ENCODE measurements at regions not wholly inside any gene's neighbourhood (a gene's known extent, or its start where the extent isn't known, plus 50 kb on each side); places are given as distances from the start of the nearest gene placed in this dataset.

DNA sequence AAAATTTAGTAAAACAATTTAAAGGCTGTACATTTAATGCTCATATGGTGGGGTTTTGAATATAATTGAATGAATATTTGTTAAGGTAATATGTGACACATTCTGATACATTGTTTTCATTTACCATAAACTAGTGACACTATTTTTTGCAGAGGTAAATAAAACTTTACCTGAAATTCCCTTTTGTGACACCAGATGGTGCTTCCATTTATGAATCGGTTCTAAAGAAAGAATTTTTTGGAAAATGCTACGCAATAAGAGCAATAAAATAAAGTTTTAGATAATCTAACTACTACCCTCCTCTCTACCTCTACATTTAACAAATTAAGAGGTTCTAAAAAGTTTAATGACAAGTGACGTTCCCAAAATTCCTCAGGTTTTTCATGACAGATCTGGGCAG is 448.9 kb downstream of the MAGEB5 start:
- peaks cover 2% of the 10 kb centered on the region for H3K4me1 Mint-ChIP-seq
- H3K9ac ChIP-seq = no peak overlapping the region
- DNase-seq (ENCODE audit: low spot score) = no peak
- H4K20me1 ChIP-seq (ENCODE audit: low read depth) = no peaks in the 10 kb centered on the region
- H3K27ac Mint-ChIP-seq = no peak overlapping the region
- H3K36me3 ChIP-seq = no peaks in the 10 kb centered on the region
- peaks cover 2% of the 10 kb centered on the region for H3K9me3 Mint-ChIP-seq
- no peak for TF ChIP-seq EZH2phosphoT487 (IDR thresholded peaks at IDR 0.05)
- TF ChIP-seq, protein P1, sequence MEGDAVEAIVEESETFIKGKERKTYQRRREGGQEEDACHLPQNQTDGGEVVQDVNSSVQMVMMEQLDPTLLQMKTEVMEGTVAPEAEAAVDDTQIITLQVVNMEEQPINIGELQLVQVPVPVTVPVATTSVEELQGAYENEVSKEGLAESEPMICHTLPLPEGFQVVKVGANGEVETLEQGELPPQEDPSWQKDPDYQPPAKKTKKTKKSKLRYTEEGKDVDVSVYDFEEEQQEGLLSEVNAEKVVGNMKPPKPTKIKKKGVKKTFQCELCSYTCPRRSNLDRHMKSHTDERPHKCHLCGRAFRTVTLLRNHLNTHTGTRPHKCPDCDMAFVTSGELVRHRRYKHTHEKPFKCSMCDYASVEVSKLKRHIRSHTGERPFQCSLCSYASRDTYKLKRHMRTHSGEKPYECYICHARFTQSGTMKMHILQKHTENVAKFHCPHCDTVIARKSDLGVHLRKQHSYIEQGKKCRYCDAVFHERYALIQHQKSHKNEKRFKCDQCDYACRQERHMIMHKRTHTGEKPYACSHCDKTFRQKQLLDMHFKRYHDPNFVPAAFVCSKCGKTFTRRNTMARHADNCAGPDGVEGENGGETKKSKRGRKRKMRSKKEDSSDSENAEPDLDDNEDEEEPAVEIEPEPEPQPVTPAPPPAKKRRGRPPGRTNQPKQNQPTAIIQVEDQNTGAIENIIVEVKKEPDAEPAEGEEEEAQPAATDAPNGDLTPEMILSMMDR (IDR thresholded peaks at IDR 0.05) = no peak
- no peak for TF ChIP-seq EZH2 (IDR thresholded peaks at IDR 0.05)
- no peaks in the 10 kb centered on the region for H3K79me2 ChIP-seq (ENCODE audit: low read depth)
- H3K4me1 ChIP-seq = no peaks in the 10 kb centered on the region
- H3K27me3 ChIP-seq = no peaks in the 10 kb centered on the region
- no peaks in the 10 kb centered on the region for H3K27me3 Mint-ChIP-seq (ENCODE audit: insufficient read depth, low read depth)
- H2AFZ ChIP-seq (replicated peaks) = no peak overlapping the region
- no peaks in the 10 kb centered on the region for H3K9me3 ChIP-seq (ENCODE audit: low read depth)
- no peak overlapping the region for H3K27ac ChIP-seq
- H3K36me3 Mint-ChIP-seq = no peaks in the 10 kb centered on the region
- no peak overlapping the region for H3K4me3 Mint-ChIP-seq
- H3F3A ChIP-seq (ENCODE audit: low read depth) = no peaks in the 10 kb centered on the region
- H3K4me2 ChIP-seq = no peak overlapping the region
- H3K4me3 ChIP-seq = no peak overlapping the region

DNA sequence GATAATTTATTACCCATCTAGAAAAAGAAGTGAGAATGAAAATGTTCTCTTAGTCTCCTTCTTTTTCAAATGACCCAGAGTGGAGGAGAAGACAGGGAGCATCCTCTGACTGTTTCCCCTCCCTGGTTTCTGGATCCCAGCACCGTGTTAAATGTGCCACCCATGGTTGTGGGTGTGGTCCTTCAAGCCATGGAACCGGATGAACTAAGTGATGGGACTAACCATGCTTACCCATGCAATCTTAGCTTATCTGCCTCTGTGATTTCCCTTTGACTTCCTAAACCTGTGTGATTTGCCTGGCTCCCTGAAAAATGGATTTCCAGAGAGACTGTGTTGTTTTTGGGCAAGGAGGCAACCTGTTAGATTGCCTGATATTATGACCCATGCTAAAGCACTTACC is 437.1 kb downstream of the MAGEB5 start:
- H3K27ac Mint-ChIP-seq = no peak overlapping the region
- H3K9me3 Mint-ChIP-seq = peaks cover 18% of the 10 kb centered on the region
- H3K9ac ChIP-seq = no peak overlapping the region

DNA sequence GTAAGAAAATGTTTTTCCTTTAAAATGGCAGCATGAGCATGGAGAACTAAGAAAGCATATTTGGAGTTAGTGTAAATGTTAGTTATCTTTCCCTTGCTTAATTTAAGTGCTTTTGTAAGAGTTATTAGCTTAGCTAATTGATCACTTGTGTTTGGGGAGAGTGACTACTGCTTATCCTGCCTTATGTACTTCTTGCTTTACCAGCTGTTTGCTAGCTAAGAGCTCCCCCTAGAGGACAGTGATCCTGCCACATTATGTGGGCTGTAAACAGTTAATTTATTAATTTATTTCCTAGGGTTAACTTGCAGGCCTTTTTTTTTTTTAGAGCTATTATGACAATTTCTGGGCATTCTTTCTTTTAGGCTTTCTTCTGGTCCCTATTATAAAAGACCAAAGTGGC is 435.8 kb downstream of the MAGEB5 start:
- H3K36me3 Mint-ChIP-seq = no peaks in the 10 kb centered on the region
- no peak for TF ChIP-seq EZH2 (IDR thresholded peaks at IDR 0.05)
- TF ChIP-seq EZH2phosphoT487 (IDR thresholded peaks at IDR 0.05) = no peak
- TF ChIP-seq, protein P1 (IDR thresholded peaks at IDR 0.05) = no peak
- no peak overlapping the region for H3K9ac ChIP-seq
- no peak overlapping the region for H3K4me3 Mint-ChIP-seq
- peaks cover 18% of the 10 kb centered on the region for H3K9me3 Mint-ChIP-seq
- no peak overlapping the region for H3K27ac Mint-ChIP-seq
- no peak overlapping the region for H2AFZ ChIP-seq (replicated peaks)
- no peak overlapping the region for H3K27ac ChIP-seq
- peaks cover 2% of the 10 kb centered on the region for H3K27me3 Mint-ChIP-seq (ENCODE audit: insufficient read depth, low read depth)
- no peaks in the 10 kb centered on the region for H3K4me1 Mint-ChIP-seq
- H3K4me3 ChIP-seq = no peak overlapping the region
- no peak for DNase-seq (ENCODE audit: low spot score)
- no peaks in the 10 kb centered on the region for H3K27me3 ChIP-seq
- no peaks in the 10 kb centered on the region for H3K79me2 ChIP-seq (ENCODE audit: low read depth)
- no peaks in the 10 kb centered on the region for H3K36me3 ChIP-seq
- no peaks in the 10 kb centered on the region for H3F3A ChIP-seq (ENCODE audit: low read depth)
- peaks cover 24% of the 10 kb centered on the region for H3K9me3 ChIP-seq (ENCODE audit: low read depth)
- no peak overlapping the region for H3K4me2 ChIP-seq
- no peaks in the 10 kb centered on the region for H4K20me1 ChIP-seq (ENCODE audit: low read depth)
- no peaks in the 10 kb centered on the region for H3K4me1 ChIP-seq

More for the DNA sequence above, 437.1 kb downstream of the MAGEB5 start:
- DNase-seq (ENCODE audit: low spot score) = no peak
- H3K36me3 ChIP-seq = no peaks in the 10 kb centered on the region
- no peaks in the 10 kb centered on the region for H3K36me3 Mint-ChIP-seq
- H3K27me3 Mint-ChIP-seq (ENCODE audit: insufficient read depth, low read depth) = peaks cover 2% of the 10 kb centered on the region
- no peak overlapping the region for H3K4me3 Mint-ChIP-seq
- no peaks in the 10 kb centered on the region for H3K79me2 ChIP-seq (ENCODE audit: low read depth)
- H3K27ac ChIP-seq = no peak overlapping the region
- no peaks in the 10 kb centered on the region for H3F3A ChIP-seq (ENCODE audit: low read depth)
- H4K20me1 ChIP-seq (ENCODE audit: low read depth) = no peaks in the 10 kb centered on the region
- H3K27me3 ChIP-seq = no peaks in the 10 kb centered on the region
- TF ChIP-seq, protein P1 (IDR thresholded peaks at IDR 0.05) = no peak
- no peak for TF ChIP-seq EZH2 (IDR thresholded peaks at IDR 0.05)
- no peaks in the 10 kb centered on the region for H3K4me1 Mint-ChIP-seq
- H3K4me2 ChIP-seq = no peak overlapping the region
- H2AFZ ChIP-seq (replicated peaks) = no peak overlapping the region
- peaks cover 22% of the 10 kb centered on the region for H3K9me3 ChIP-seq (ENCODE audit: low read depth)
- no peak overlapping the region for H3K4me3 ChIP-seq
- H3K4me1 ChIP-seq = no peaks in the 10 kb centered on the region

Measured in neural progenitor cell (in vitro differentiated cells).